ENCODE measurements at regions not wholly inside any gene's neighbourhood (a gene's known extent, or its start where the extent isn't known, plus 50 kb on each side); places are given as distances from the start of the nearest gene placed in this dataset.
"Not testable (repeated sequence)": the region's sequence is repeated elsewhere in the genome, so short reads cannot be mapped to it uniquely, and the experiment has no call there.

DNA sequence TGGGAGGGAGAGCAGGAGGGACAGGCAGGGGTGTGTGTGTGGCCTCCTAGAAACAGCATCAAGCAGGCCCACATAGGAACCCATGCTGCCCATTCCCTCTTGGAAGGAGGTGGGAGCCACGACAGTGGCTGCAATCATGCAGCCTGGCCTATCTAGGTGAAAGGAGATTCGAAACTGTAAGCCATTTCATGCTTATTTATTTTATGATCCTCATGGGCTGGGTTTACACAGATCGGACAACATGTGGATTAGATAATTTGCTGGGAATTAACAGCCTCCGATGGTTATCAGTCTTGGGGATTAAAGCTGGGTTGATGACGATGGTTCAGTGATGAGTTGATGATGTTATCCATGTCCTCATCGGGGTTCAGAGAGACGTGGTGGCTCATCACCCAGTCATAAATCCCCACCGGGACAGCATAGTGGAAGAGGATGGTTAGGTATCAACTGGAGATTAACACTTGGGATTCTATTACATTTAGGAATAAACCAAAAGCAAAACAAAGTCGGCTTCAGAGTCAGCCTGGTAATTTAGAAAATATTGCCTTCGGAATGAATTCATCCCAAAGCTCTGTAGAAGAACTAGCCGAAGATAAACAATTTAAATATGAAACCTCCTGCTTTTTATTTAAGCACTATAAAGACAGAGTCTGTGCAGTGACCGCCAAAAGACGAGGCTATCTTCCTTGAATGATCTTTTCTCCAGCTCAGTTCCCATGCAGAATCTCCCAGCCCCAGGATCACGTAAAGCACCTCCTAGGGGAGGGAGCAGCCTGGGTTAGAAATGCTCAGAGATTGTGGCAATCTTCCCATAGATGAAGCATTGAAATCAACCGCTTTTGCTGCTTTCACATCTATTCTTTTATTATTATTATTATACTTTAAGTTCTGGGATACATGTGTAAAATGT is 252.8 kb downstream of the FOXD2 start:
- Histone ChIP-seq H3K9me3 (ENCODE audit: control insufficient read depth, insufficient read depth, low read length) (no peaks in the 10 kb centered on the region), H3K27me3 (ENCODE audit: control insufficient read depth, insufficient read depth, low read length) (peaks cover 10% of the 10 kb centered on the region), H3K4me3 (ENCODE audit: low read depth, low read length) (no peak overlapping the region), H3K27ac (ENCODE audit: low read depth, low read length) (no peak overlapping the region)
- DNase-seq (ENCODE audit: low read depth, low spot score) = no peak
- ChIA-PET CTCF (no interaction called here), POLR2A (no interaction called here)
- TF ChIP-seq, protein P1, sequence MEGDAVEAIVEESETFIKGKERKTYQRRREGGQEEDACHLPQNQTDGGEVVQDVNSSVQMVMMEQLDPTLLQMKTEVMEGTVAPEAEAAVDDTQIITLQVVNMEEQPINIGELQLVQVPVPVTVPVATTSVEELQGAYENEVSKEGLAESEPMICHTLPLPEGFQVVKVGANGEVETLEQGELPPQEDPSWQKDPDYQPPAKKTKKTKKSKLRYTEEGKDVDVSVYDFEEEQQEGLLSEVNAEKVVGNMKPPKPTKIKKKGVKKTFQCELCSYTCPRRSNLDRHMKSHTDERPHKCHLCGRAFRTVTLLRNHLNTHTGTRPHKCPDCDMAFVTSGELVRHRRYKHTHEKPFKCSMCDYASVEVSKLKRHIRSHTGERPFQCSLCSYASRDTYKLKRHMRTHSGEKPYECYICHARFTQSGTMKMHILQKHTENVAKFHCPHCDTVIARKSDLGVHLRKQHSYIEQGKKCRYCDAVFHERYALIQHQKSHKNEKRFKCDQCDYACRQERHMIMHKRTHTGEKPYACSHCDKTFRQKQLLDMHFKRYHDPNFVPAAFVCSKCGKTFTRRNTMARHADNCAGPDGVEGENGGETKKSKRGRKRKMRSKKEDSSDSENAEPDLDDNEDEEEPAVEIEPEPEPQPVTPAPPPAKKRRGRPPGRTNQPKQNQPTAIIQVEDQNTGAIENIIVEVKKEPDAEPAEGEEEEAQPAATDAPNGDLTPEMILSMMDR (IDR thresholded peaks at IDR 0.05; ENCODE audit: low read depth, low read length) = no peak

DNA sequence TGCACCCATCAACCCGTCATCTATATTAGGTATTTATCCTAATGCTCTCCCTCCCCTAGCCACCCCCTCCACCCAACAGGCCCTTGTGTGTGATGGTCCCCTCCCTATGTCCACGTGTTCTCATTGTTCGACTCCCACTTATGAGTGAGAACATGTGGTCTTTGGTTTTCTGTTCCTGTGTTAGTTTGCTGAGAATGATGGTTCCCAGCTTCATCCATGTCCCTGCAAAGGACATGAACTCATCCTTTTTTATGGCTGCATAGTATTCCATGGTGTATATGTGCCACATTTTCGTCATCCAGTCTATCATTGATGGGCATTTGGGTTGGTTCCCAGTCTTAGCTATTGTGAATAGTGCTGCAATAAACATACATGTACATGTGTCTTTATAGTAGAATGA is 253.4 kb downstream of the FOXD2 start:
- peaks cover 11% of the 10 kb centered on the region for H3K27me3 ChIP-seq (ENCODE audit: control insufficient read depth, insufficient read depth, low read length)
- H3K4me3 ChIP-seq (ENCODE audit: low read depth, low read length); H3K27ac ChIP-seq (ENCODE audit: low read depth, low read length); POLR2A ChIA-PET; DNase-seq (ENCODE audit: low read depth, low spot score); CTCF ChIA-PET; H3K9me3 ChIP-seq (ENCODE audit: control insufficient read depth, insufficient read depth, low read length): not testable (repeated sequence)

DNA sequence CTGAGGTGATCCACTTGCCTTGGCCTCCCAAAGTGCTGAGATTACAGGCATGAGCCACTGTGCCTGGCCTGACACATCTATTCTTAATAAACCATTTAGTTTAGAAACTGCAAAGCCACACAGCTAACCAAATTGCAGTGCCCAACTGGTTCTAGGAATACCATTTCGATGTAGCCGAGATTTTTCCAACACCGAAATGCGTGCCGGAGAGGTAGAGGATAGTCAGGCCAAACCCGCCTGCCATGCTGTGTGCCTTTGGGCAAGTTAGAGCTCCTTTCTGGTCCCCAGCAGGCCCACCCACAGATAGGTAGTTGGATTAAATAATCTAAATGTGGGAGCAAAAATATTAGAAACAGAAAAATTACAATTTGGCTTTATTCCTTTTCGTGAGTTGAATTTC is 254.4 kb downstream of the FOXD2 start:
- CTCF ChIA-PET = interaction anchor here (0.7 kb wide), 1 partner anchor 260 kb away, joined by 5 read pairs; no protein-coding TSS in a partner anchor
- TF ChIP-seq, protein P1 (IDR thresholded peaks at IDR 0.05; ENCODE audit: low read depth, low read length) = no peak

DNA sequence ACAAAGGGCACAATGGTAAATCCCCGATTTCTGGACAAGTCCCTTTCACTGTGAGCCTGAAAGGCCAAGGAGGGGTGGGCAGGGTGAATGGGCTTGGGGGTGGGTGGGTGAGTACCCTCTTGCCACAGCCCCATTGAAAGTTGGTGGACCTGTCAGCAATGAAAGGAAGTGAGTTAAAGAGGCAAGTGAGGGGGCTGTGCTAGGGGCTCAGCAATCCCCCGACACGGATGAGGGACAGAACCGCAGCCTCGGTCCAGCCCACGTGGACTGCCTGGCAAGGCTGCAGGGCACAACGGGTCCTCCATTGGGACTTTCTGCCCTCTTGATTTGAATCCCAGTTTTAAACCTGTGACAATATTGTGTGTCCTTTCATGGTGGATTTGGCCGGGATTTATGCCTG is 255.3 kb downstream of the FOXD2 start:
- H3K4me3 ChIP-seq (ENCODE audit: low read depth, low read length) = no peak overlapping the region
- CTCF ChIA-PET = no interaction called here

More for the DNA sequence above, 254.4 kb downstream of the FOXD2 start:
- no peak for DNase-seq (ENCODE audit: low read depth, low spot score)
- Histone ChIP-seq H3K27ac (ENCODE audit: low read depth, low read length) (no peak overlapping the region), H3K4me3 (ENCODE audit: low read depth, low read length) (no peak overlapping the region), H3K9me3 (ENCODE audit: control insufficient read depth, insufficient read depth, low read length) (no peaks in the 10 kb centered on the region; the same call in 1 of the 2 replicates), H3K27me3 (ENCODE audit: control insufficient read depth, insufficient read depth, low read length) (peaks cover 15% of the 10 kb centered on the region)
- POLR2A ChIA-PET = no interaction called here

DNA sequence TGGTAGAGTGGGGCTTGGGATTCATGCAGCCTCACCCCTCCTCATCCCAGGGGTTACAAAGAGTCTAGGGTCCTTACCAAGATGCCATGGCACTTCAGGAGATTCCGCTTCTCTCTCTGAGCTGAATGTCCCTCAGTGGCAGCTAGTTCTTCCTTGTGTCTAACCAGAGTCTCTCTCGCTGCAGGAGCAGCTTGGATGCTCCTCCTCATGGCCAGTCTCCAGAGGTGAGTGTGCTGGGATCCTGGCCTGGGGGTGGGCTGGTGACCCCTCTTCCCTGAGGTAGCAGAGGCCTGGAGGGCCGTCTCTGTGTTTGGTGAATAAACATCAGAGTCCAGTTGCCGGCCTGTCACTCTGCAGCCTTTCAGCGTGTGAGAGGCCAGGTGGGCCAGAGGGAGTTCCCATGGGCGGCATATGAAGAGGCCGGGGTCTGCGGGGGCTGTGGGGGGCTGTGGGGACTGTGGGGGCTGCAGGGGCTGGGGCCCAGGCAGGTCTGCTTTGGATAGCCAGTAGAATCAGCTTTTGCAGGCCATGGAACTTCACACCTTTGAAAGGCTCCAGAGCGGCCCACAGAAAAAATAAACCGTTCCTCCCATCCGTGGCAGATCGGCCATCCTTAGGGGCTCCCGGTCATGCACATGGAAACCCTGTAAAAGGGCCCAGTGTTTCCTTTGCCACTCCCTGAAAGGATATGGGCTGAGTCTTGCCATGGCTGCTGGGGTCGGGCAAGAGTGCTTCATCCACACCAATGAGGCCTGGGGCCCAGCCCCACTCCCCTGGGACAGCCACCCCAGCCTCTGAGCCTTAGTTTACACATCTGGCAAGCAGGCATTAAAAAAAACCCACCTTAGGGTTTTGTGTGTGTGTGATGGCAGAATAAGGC is 256.4 kb downstream of the FOXD2 start:
- Histone ChIP-seq H3K4me3 (ENCODE audit: low read depth, low read length) (no peak overlapping the region), H3K9me3 (ENCODE audit: control insufficient read depth, insufficient read depth, low read length) (no peaks in the 10 kb centered on the region; the same call in 1 of the 2 replicates), H3K27ac (ENCODE audit: low read depth, low read length) (no peak overlapping the region), H3K27me3 (ENCODE audit: control insufficient read depth, insufficient read depth, low read length) (peaks cover 6% of the 10 kb centered on the region)
- TF ChIP-seq, protein P1 (IDR thresholded peaks at IDR 0.05; ENCODE audit: low read depth, low read length) = no peak
- ChIA-PET CTCF (no interaction called here), POLR2A (no interaction called here)
- no peak for DNase-seq (ENCODE audit: low read depth, low spot score)

More for the DNA sequence above, 255.3 kb downstream of the FOXD2 start:
- TF ChIP-seq, protein P1 (IDR thresholded peaks at IDR 0.05; ENCODE audit: low read depth, low read length) = no peak
- DNase-seq (ENCODE audit: low read depth, low spot score) = no peak
- H3K27ac ChIP-seq (ENCODE audit: low read depth, low read length) = no peak overlapping the region
- H3K27me3 ChIP-seq (ENCODE audit: control insufficient read depth, insufficient read depth, low read length) = peaks cover 11% of the 10 kb centered on the region
- H3K9me3 ChIP-seq (ENCODE audit: control insufficient read depth, insufficient read depth, low read length) = no peaks in the 10 kb centered on the region; the same call in 1 of the 2 replicates
- POLR2A ChIA-PET = no interaction called here
